ENCODE measurements at regions not wholly inside any gene's neighbourhood (a gene's known extent, or its start where the extent isn't known, plus 50 kb on each side); places are given as distances from the start of the nearest gene placed in this dataset.

- DNase-seq = no peak
These were observed 135.6 kb upstream of the SMAD1 start for GRCh38 chr4:145346081-145346480.

GRCh38 chr4:145345401-145345800 is 136.3 kb upstream of the SMAD1 start:
- no peak for DNase-seq

- no peak for DNase-seq
These were observed 140.3 kb upstream of the SMAD1 start for GRCh38 chr4:145341381-145341780.

- no peak for DNase-seq
These were observed 141.5 kb upstream of the SMAD1 start for GRCh38 chr4:145340071-145340675.

- no peak for DNase-seq
These were observed 142.5 kb upstream of the SMAD1 start for GRCh38 chr4:145339075-145339725.

- DNase-seq = no peak
These were observed 143.1 kb upstream of the SMAD1 start for GRCh38 chr4:145338568-145338967.

GRCh38 chr4:145337391-145337790 is 144.3 kb upstream of the SMAD1 start:
- DNase-seq = no peak

GRCh38 chr4:145333786-145334185 is 147.9 kb upstream of the SMAD1 start:
- DNase-seq = no peak

GRCh38 chr4:145326491-145326890 is 146.1 kb upstream of the OTUD4 start:
- DNase-seq = no peak

GRCh38 chr4:145324161-145324560 is 143.8 kb upstream of the OTUD4 start:
- DNase-seq = no peak

GRCh38 chr4:145320294-145320693 is 139.9 kb upstream of the OTUD4 start:
- DNase-seq = no peak

GRCh38 chr4:145319751-145320150 is 139.4 kb upstream of the OTUD4 start:
- DNase-seq = no peak

GRCh38 chr4:145316897-145317574 is 136.6 kb upstream of the OTUD4 start:
- no peak for DNase-seq

GRCh38 chr4:145315811-145316225 is 135.4 kb upstream of the OTUD4 start:
- no peak for DNase-seq

- no peak for DNase-seq
These were observed 128.2 kb upstream of the OTUD4 start for GRCh38 chr4:145308598-145308997.

- no peak for DNase-seq
These were observed 127.5 kb upstream of the OTUD4 start for GRCh38 chr4:145307763-145308430.

- DNase-seq = no peak
These were observed 126.7 kb upstream of the OTUD4 start for GRCh38 chr4:145307120-145307519.

- DNase-seq = no peak
These were observed 122.3 kb upstream of the OTUD4 start for GRCh38 chr4:145302725-145303124.

- no peak for DNase-seq
These were observed 121.1 kb upstream of the OTUD4 start for GRCh38 chr4:145301386-145302080.

- no peak for DNase-seq
These were observed 119.1 kb upstream of the OTUD4 start for GRCh38 chr4:145299380-145300076.

GRCh38 chr4:145298885-145299284 is 118.5 kb upstream of the OTUD4 start:
- no peak for DNase-seq

- DNase-seq = no peak
These were observed 117.2 kb upstream of the OTUD4 start for GRCh38 chr4:145297556-145297955.

GRCh38 chr4:145295547-145295946 is 115.2 kb upstream of the OTUD4 start:
- no peak for DNase-seq
